Activated T-helper 1 cell treated with Interleukin-2 at 50 U/mL for 16 hours (primary cell): ENCODE measurements at regions not wholly inside any gene's neighbourhood (a gene's known extent, or its start where the extent isn't known, plus 50 kb on each side); places are given as distances from the start of the nearest gene placed in this dataset.

Experiments
- DNase-seq: peaks from one replicate; pipeline ENCODE4 v3.0.0-alpha.2; 2020; ENCODE audit warnings: low read depth

- DNase-seq, result no peak
Observed at GRCh38 chr20:58139849-58140786, 88.3 kb downstream of the ANKRD60 start.

- no peak for DNase-seq
Observed at GRCh38 chr20:58138395-58138794, 90.1 kb downstream of the ANKRD60 start.

GRCh38 chr20:58137651-58138265, 90.7 kb downstream of the ANKRD60 start:
- no peak for DNase-seq

- no peak for DNase-seq
Observed at GRCh38 chr20:58137236-58137635, 91.2 kb downstream of the ANKRD60 start.

GRCh38 chr20:58136149-58136484, 92.3 kb downstream of the ANKRD60 start:
- DNase-seq, result no peak

GRCh38 chr20:58135441-58136148, 92.9 kb downstream of the ANKRD60 start:
- DNase-seq, result no peak

GRCh38 chr20:58133020-58133808, 95.2 kb downstream of the ANKRD60 start:
- DNase-seq, result no peak

GRCh38 chr20:58131551-58132142, 96.8 kb downstream of the ANKRD60 start:
- DNase-seq, result no peak

GRCh38 chr20:58131151-58131550, 97.3 kb downstream of the ANKRD60 start:
- DNase-seq, result no peak

- DNase-seq, result no peak
Observed at GRCh38 chr20:58130581-58130980, 97.9 kb downstream of the ANKRD60 start.

GRCh38 chr20:58130156-58130555, 98.3 kb downstream of the ANKRD60 start:
- DNase-seq, result no peak

- no peak for DNase-seq
Observed at GRCh38 chr20:58129721-58130151, 98.7 kb downstream of the ANKRD60 start.

GRCh38 chr20:58128635-58129625, 99.5 kb downstream of the ANKRD60 start:
- no peak for DNase-seq

GRCh38 chr20:58127701-58128111, 100.7 kb downstream of the ANKRD60 start:
- no peak for DNase-seq

- DNase-seq, result no peak
Observed at GRCh38 chr20:58125726-58126125, 102.7 kb downstream of the ANKRD60 start.

- no peak for DNase-seq
Observed at GRCh38 chr20:58117944-58118343, 110.5 kb downstream of the ANKRD60 start.

- DNase-seq, result no peak
Observed at GRCh38 chr20:58116505-58116904, 111.9 kb downstream of the ANKRD60 start.

GRCh38 chr20:58113716-58114115, 114.7 kb downstream of the ANKRD60 start:
- DNase-seq, result no peak

- DNase-seq, result no peak
Observed at GRCh38 chr20:58112017-58112781, 116.3 kb downstream of the ANKRD60 start.
